ENCODE measurements at regions not wholly inside any gene's neighbourhood (a gene's known extent, or its start where the extent isn't known, plus 50 kb on each side); places are given as distances from the start of the nearest gene placed in this dataset.
"Not testable (repeated sequence)": the region's sequence is repeated elsewhere in the genome, so short reads cannot be mapped to it uniquely, and the experiment has no call there.

DNA sequence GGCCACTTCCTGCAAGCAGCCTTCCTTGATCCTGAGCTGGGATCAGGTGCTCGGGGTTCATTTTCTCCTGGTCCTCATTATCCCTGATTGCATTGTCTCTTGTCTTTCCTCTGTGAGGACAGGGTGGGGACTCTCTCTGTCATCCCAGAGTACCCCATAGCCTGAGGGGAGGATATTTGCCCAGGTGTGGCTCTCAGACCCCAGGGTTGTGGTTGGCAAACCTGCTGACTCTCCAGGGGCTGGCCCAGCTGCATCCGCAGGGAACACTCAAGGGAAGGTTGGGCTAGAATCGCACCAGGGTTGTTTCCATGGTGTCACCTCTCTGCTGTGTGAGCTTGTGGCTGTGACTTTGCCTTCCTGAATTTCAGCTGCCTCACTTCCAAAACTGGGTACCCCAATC is 276.8 kb upstream of the C1orf174 start:
- H3K4me3 ChIP-seq (ENCODE audit: low read length): no peak overlapping the region
- H3K4me1 ChIP-seq (ENCODE audit: control insufficient read depth, low read depth, low read length): no peaks in the 10 kb centered on the region
- H3K36me3 ChIP-seq (ENCODE audit: control insufficient read depth, low read depth, low read length): no peaks in the 10 kb centered on the region
- no peak overlapping the region for H3K27ac ChIP-seq (ENCODE audit: low read length)
- no peaks in the 10 kb centered on the region for H3K27me3 ChIP-seq (ENCODE audit: control insufficient read depth, insufficient read depth, low read length)
- no peak overlapping the region for H3K9ac ChIP-seq (ENCODE audit: low read length)
- no peaks in the 10 kb centered on the region for H3K9me3 ChIP-seq (ENCODE audit: control insufficient read depth, low read depth, low read length)

GRCh38 chr1:4177425-4178150 is 277.5 kb upstream of the C1orf174 start:
- Histone ChIP-seq H3K9ac (ENCODE audit: low read length) (no peak overlapping the region), H3K27me3 (ENCODE audit: control insufficient read depth, insufficient read depth, low read length) (no peaks in the 10 kb centered on the region), H3K27ac (ENCODE audit: low read length) (no peak overlapping the region), H3K36me3 (ENCODE audit: control insufficient read depth, low read depth, low read length) (no peaks in the 10 kb centered on the region), H3K4me1 (ENCODE audit: control insufficient read depth, low read depth, low read length) (no peaks in the 10 kb centered on the region), H3K4me3 (ENCODE audit: low read length) (no peak overlapping the region), H3K9me3 (ENCODE audit: control insufficient read depth, low read depth, low read length) (no peaks in the 10 kb centered on the region)

- Histone ChIP-seq H3K9ac (ENCODE audit: low read length) (no peak overlapping the region), H3K27me3 (ENCODE audit: control insufficient read depth, insufficient read depth, low read length) (no peaks in the 10 kb centered on the region)
These were observed 278.5 kb upstream of the C1orf174 start for GRCh38 chr1:4178501-4179113.

DNA sequence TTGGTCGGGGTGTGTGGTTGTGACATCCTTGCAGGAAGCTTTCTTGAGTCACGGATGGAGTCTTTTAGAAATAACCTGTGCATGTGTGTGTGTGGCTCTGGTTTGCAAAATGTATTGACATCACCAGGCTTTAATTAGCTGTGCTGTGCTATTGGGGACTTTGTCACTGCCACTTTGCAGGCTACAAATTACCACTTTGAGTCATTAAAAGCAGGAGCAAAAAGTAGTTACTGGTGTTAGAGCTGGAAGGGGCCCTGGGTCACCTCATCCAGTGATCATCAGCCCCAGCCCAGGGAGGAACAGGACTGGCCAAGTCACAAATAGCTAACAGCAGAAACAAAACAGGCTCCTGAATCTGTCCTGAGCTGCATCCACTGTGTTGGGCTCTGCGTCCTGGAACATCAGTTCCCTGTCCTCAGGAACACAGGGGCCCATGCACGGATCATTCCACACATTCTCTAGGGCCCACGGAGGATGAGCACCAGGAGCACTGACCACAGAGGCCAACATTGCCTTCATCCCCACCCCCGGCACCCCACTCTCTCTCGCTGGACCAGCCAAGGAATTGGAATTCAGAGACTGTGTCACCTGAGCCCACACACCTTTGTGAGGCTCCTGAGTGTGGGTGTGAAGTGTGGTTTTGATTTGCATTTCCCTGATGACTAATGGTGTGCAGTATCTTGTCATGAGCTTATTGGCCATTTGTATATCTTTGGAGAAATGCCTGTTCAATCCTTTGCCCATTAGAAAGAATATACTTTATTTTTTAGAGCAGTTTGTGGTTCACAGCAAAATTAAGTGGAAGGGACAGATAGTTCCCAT is 280.1 kb upstream of the C1orf174 start:
- Histone ChIP-seq H3K9ac (ENCODE audit: low read length) (no peak overlapping the region), H3K27ac (ENCODE audit: low read length) (no peak overlapping the region), H3K9me3 (ENCODE audit: control insufficient read depth, low read depth, low read length) (no peaks in the 10 kb centered on the region), H3K36me3 (ENCODE audit: control insufficient read depth, low read depth, low read length) (no peaks in the 10 kb centered on the region), H3K27me3 (ENCODE audit: control insufficient read depth, insufficient read depth, low read length) (no peaks in the 10 kb centered on the region), H3K4me1 (ENCODE audit: control insufficient read depth, low read depth, low read length) (no peaks in the 10 kb centered on the region), H3K4me3 (ENCODE audit: low read length) (no peak overlapping the region)

More at GRCh38 chr1:4178501-4179113, 278.5 kb upstream of the C1orf174 start:
- no peaks in the 10 kb centered on the region for H3K4me1 ChIP-seq (ENCODE audit: control insufficient read depth, low read depth, low read length)
- no peak overlapping the region for H3K27ac ChIP-seq (ENCODE audit: low read length)
- no peak overlapping the region for H3K4me3 ChIP-seq (ENCODE audit: low read length)
- H3K9me3 ChIP-seq (ENCODE audit: control insufficient read depth, low read depth, low read length): no peaks in the 10 kb centered on the region
- no peaks in the 10 kb centered on the region for H3K36me3 ChIP-seq (ENCODE audit: control insufficient read depth, low read depth, low read length)

GRCh38 chr1:4186486-4186885 is 286.4 kb upstream of the C1orf174 start:
- H3K4me1 ChIP-seq (ENCODE audit: control insufficient read depth, low read depth, low read length); H3K36me3 ChIP-seq (ENCODE audit: control insufficient read depth, low read depth, low read length); H3K27me3 ChIP-seq (ENCODE audit: control insufficient read depth, insufficient read depth, low read length); H3K9ac ChIP-seq (ENCODE audit: low read length); H3K4me3 ChIP-seq (ENCODE audit: low read length); H3K27ac ChIP-seq (ENCODE audit: low read length): not testable (repeated sequence)
- peaks cover 16% of the 10 kb centered on the region for H3K9me3 ChIP-seq (ENCODE audit: control insufficient read depth, low read depth, low read length)

DNA sequence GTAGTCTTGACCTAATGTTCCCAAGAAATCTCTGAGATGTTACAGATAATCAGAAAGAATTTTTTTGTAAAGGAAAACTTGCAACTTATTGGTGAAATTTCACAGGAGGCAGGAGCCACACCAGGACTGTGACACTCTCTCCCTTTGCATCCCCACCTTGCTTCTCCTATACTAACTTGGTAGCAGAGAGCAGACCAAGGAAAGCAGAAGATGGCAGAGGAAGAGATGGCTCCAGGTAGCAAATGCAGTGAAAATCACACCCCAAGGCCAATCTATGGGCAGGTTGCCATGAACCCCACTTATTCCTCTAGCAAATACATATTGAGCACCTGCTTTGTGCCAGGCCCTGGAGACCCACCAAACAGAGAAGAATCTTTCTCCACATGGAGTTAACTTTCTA is 303.4 kb upstream of the C1orf174 start:
- no peak overlapping the region for H3K9ac ChIP-seq (ENCODE audit: low read length)
- no peaks in the 10 kb centered on the region for H3K27me3 ChIP-seq (ENCODE audit: control insufficient read depth, insufficient read depth, low read length)
- H3K4me1 ChIP-seq (ENCODE audit: control insufficient read depth, low read depth, low read length): no peaks in the 10 kb centered on the region
- no peaks in the 10 kb centered on the region for H3K36me3 ChIP-seq (ENCODE audit: control insufficient read depth, low read depth, low read length)
- H3K4me3 ChIP-seq (ENCODE audit: low read length): no peak overlapping the region
- H3K9me3 ChIP-seq (ENCODE audit: control insufficient read depth, low read depth, low read length): no peaks in the 10 kb centered on the region
- no peak overlapping the region for H3K27ac ChIP-seq (ENCODE audit: low read length)

GRCh38 chr1:4207183-4207582 is 307.1 kb upstream of the C1orf174 start:
- H3K9ac ChIP-seq (ENCODE audit: low read length): no peak overlapping the region
- H3K36me3 ChIP-seq (ENCODE audit: control insufficient read depth, low read depth, low read length): no peaks in the 10 kb centered on the region
- no peaks in the 10 kb centered on the region for H3K9me3 ChIP-seq (ENCODE audit: control insufficient read depth, low read depth, low read length)
- H3K4me1 ChIP-seq (ENCODE audit: control insufficient read depth, low read depth, low read length): peaks cover 4% of the 10 kb centered on the region
- no peak overlapping the region for H3K27ac ChIP-seq (ENCODE audit: low read length)
- no peaks in the 10 kb centered on the region for H3K27me3 ChIP-seq (ENCODE audit: control insufficient read depth, insufficient read depth, low read length)
- H3K4me3 ChIP-seq (ENCODE audit: low read length): no peak overlapping the region

DNA sequence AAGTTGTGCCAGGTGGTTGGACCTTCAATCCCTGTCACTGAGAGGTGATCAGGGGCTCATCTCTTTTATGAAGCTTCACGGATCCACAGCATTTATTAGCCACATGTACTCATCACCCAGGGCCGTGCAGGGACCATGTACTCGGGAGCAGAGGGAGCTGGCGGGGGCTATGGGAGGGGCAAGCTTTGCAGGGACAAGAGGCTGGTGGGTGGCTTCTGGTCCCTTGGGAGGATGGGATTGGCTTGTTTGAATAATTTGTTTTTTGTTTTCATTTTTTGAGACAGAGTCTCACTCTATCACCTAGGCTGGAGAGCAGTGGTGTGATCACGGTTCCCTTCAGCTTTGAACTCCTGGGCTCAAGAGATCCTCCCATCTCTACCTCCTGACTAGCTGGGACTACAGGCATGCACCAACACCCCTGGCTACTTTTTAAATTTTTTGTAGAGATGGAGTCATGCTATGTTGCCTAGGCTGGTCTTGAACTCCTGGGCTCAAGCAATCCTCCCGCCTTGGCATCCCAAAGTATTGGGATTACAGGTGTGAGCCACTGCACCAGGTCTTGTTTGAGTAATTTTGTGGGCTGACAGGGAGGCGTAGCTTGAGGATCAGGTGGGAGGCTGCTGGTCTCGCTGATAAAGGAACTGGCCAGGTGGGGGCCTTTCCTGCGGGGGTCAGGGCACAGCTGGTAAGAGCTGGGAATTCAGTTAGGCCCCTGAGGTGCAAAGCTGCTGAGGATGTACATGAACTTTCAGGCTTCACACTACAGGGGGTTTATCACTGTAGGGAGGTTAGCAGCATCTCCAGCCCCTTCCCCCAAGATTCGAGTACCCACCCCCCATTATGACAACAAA is 308.0 kb upstream of the C1orf174 start:
- H3K4me3 ChIP-seq (ENCODE audit: low read length): no peak overlapping the region
- no peak overlapping the region for H3K9ac ChIP-seq (ENCODE audit: low read length)
- H3K27ac ChIP-seq (ENCODE audit: low read length): no peak overlapping the region
- no peaks in the 10 kb centered on the region for H3K36me3 ChIP-seq (ENCODE audit: control insufficient read depth, low read depth, low read length)
- H3K27me3 ChIP-seq (ENCODE audit: control insufficient read depth, insufficient read depth, low read length): no peaks in the 10 kb centered on the region
- peaks cover 6% of the 10 kb centered on the region for H3K4me1 ChIP-seq (ENCODE audit: control insufficient read depth, low read depth, low read length)
- no peaks in the 10 kb centered on the region for H3K9me3 ChIP-seq (ENCODE audit: control insufficient read depth, low read depth, low read length)

- Histone ChIP-seq H3K9ac (ENCODE audit: low read length) (no peak overlapping the region), H3K27ac (ENCODE audit: low read length) (no peak overlapping the region), H3K4me3 (ENCODE audit: low read length) (no peak overlapping the region), H3K4me1 (ENCODE audit: control insufficient read depth, low read depth, low read length) (peaks cover 14% of the 10 kb centered on the region), H3K9me3 (ENCODE audit: control insufficient read depth, low read depth, low read length) (no peaks in the 10 kb centered on the region), H3K36me3 (ENCODE audit: control insufficient read depth, low read depth, low read length) (no peaks in the 10 kb centered on the region), H3K27me3 (ENCODE audit: control insufficient read depth, insufficient read depth, low read length) (no peaks in the 10 kb centered on the region)
These were observed 310.0 kb upstream of the C1orf174 start for GRCh38 chr1:4210043-4210442.

DNA sequence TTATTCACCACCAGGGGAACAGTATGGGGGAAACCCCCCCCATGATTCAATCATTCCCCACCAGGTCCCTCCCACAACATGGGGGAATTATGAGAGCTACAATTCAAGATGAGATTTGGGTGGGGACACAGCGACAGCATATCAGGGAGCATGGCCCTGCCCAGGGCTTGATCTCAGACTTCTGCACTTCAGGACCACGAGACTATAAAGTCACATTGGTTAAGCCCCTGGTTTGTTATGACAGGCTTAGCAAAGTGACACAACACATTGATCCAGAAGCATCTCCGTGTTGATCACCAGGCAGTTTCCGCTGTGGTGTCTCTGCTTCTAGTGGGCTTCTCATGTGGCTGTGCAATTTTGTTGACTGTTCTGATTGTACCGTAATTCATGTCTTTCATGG is 312.7 kb upstream of the C1orf174 start:
- Histone ChIP-seq H3K9me3 (ENCODE audit: control insufficient read depth, low read depth, low read length) (no peaks in the 10 kb centered on the region), H3K27ac (ENCODE audit: low read length) (no peak overlapping the region), H3K9ac (ENCODE audit: low read length) (no peak overlapping the region), H3K4me3 (ENCODE audit: low read length) (no peak overlapping the region), H3K27me3 (ENCODE audit: control insufficient read depth, insufficient read depth, low read length) (no peaks in the 10 kb centered on the region), H3K36me3 (ENCODE audit: control insufficient read depth, low read depth, low read length) (no peaks in the 10 kb centered on the region), H3K4me1 (ENCODE audit: control insufficient read depth, low read depth, low read length) (peaks cover 14% of the 10 kb centered on the region)

GRCh38 chr1:4213366-4213973 is 313.4 kb upstream of the C1orf174 start:
- Histone ChIP-seq H3K4me3 (ENCODE audit: low read length) (no peak overlapping the region), H3K9ac (ENCODE audit: low read length) (no peak overlapping the region), H3K27ac (ENCODE audit: low read length) (no peak overlapping the region), H3K9me3 (ENCODE audit: control insufficient read depth, low read depth, low read length) (no peaks in the 10 kb centered on the region), H3K27me3 (ENCODE audit: control insufficient read depth, insufficient read depth, low read length) (no peaks in the 10 kb centered on the region), H3K36me3 (ENCODE audit: control insufficient read depth, low read depth, low read length) (no peaks in the 10 kb centered on the region), H3K4me1 (ENCODE audit: control insufficient read depth, low read depth, low read length) (peaks cover 14% of the 10 kb centered on the region)

Measured in iPS-18a (cell line).